Heart right ventricle (tissue), 16 donors: ENCODE measurements at regions not wholly inside any gene's neighbourhood (a gene's known extent, or its start where the extent isn't known, plus 50 kb on each side); places are given as distances from the start of the nearest gene placed in this dataset.

Source experiments
- ATAC-seq, 8 donors: fragments of 200-7000 bp; cut with Tn5 transposase; one replicate each; pipeline ENCODE4 v1.9.1; 2020; ENCODE audit warnings: mild to moderate bottlenecking in 8 of 8, moderate library complexity in 8 of 8, moderate number of reproducible peaks in 1 of 8
- DNase-seq, 2 donors: peaks; one replicate each; pipeline ENCODE4 v3.0.0-alpha.2; 2020
- H3K27ac ChIP-seq, 10 donors: fragments of 200-600 bp; sonication (generic) in 2 of 10; one replicate each; pipeline versions ENCODE4 v1.5.0 to v1.8.0; 2020 to 2022; ENCODE audit warnings: mild to moderate bottlenecking in 3 of 10
- H3K27me3 ChIP-seq, 7 donors: fragments of 200-600 bp; one replicate each; pipeline ENCODE4 v1.8.0; 2021 to 2022; ENCODE audit warnings: mild to moderate bottlenecking in 2 of 7
- H3K36me3 ChIP-seq, 9 donors: fragments of 200-600 bp; sonication (generic) in 1 of 9; one replicate each; pipeline versions ENCODE4 v1.5.0 to v1.8.0; 2020 to 2022; ENCODE audit warnings: mild to moderate bottlenecking in 2 of 9
- H3K4me1 ChIP-seq, 9 donors: fragments of 200-600 bp; sonication (generic) in 1 of 9; one replicate each; pipeline versions ENCODE4 v1.5.0 to v1.8.0; 2020 to 2022; ENCODE audit warnings: mild to moderate bottlenecking in 4 of 9
- H3K4me3 ChIP-seq, 10 donors: fragments of 200-600 bp; sonication (generic) in 2 of 10; one replicate each; pipeline versions ENCODE4 v1.5.0 to v1.8.0; 2020 to 2022; ENCODE audit warnings: mild to moderate bottlenecking in 7 of 10, moderate library complexity in 2 of 10
- H3K9me3 ChIP-seq, 11 donors: fragments of 200-600 bp in 10 of 11; sonication (generic) in 2 of 11; one replicate each; pipeline versions ENCODE4 v1.5.0 to v1.8.0; 2013 to 2022; ENCODE audit warnings: mild to moderate bottlenecking in 2 of 11, control low read depth in 1 of 11, moderate library complexity in 1 of 11
- WGBS, 2 donors: extraction: QIAGEN DNeasy Blood & Tissue Kit; methylation state at CpG; one replicate each; pipeline ENCODE4 v1.1.7; 2013; ENCODE audit warnings: inconsistent platforms in 1 of 2; 5-methylcytosine and 5-hydroxymethylcytosine counted together
- intact Hi-C, 10 donors: fragments of 100-400 bp; cut with DNase I; formaldehyde crosslinking; loops; one replicate each; pipeline versions ENCODE4 v1.11.1 to v1.14.2; 2022
- TF ChIP-seq, protein P1 (sequence below), 9 donors: fragments of 200-600 bp; sonication (generic) in 2 of 9; IDR thresholded peaks; one replicate each; pipeline versions ENCODE4 v1.5.0 to v1.8.0; 2021 to 2022; ENCODE audit warnings: antibody characterized with exemption in 9 of 9, mild to moderate bottlenecking in 5 of 9, moderate library complexity in 1 of 9
- donor health status: Arrhythmogenic right ventricular cardiomyopathy.
- donor health status: ischemic (EF 13 %, LVEDD 7.1; RV severe dilation, severe dysfunction).
- donor health status: healthy with polysubstance abuse.
- donor health status: DM: no; HTN: yes; CAD: no.
- donor health status: DM: no; HTN: no; CAD: no.
- donor health status: ischemic (EF 25% LVEDD 6.9; RV normal size, moderate dysfunction).
- donor health status: ischemic (EF 25% LVEDD 5.7; RV mildly dilated, moderate dysfunction).
- donor health status: healthy.
- donor health status: DM: yes; HTN: yes; CAD: no.
- donor health status: Ischemic cardiomyopathy.
- donor health status: ischemic (EF 35%, LVEDD 5.7; RV mildly dilated, moderate dysfunction).
- donor health status: nonischemic (EF 11% LVEDD 7.7; RV severe dilation, severe dysfunction).
- donor health status: DM: yes; HTN: yes; CAD: no.
- donor health status: PGD.
- donor health status: ischemic (EF 29% LVEDD 5.4; RV normal size, mild dysfunction).
- donor health status: nonischemic (EF 23%, LVEDD 6.1; RV moderate dilation, normal function).

DNA sequence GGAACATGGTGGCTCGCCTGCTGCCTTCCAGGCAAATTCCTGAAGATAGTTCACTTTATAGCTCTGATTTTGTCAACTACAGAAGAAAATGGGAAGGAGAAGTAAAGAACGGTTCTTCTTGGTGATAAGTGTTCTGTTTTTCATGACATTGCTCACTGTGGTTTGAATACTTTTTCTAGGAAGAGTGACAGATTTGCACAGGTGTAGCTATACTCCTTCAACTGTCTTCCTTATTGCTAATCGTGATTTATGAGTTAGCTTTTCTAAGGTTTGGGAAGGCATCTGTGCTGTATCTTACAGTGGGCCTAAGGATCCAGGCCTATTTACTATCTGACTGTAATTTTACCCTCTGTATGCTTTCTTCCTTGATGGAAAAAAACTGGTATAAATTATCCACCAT is 405.6 kb downstream of the NDFIP2 start:
- ATAC-seq (no peak), DNase-seq (no peak)
- Histone ChIP-seq H3K9me3 (peaks cover 0 to 2% (median 0%) of the 10 kb centered on the region in 11 donors), H3K4me3 (no peak overlapping the region), H3K36me3 (no peaks in the 10 kb centered on the region), H3K27ac (no peak overlapping the region), H3K27me3 (no peaks in the 10 kb centered on the region), H3K4me1 (no peaks in the 10 kb centered on the region)
- 61 to 89% methylated on average over 3 of the region's 3 CpGs for WGBS, 2 donors
- TF ChIP-seq, protein P1, sequence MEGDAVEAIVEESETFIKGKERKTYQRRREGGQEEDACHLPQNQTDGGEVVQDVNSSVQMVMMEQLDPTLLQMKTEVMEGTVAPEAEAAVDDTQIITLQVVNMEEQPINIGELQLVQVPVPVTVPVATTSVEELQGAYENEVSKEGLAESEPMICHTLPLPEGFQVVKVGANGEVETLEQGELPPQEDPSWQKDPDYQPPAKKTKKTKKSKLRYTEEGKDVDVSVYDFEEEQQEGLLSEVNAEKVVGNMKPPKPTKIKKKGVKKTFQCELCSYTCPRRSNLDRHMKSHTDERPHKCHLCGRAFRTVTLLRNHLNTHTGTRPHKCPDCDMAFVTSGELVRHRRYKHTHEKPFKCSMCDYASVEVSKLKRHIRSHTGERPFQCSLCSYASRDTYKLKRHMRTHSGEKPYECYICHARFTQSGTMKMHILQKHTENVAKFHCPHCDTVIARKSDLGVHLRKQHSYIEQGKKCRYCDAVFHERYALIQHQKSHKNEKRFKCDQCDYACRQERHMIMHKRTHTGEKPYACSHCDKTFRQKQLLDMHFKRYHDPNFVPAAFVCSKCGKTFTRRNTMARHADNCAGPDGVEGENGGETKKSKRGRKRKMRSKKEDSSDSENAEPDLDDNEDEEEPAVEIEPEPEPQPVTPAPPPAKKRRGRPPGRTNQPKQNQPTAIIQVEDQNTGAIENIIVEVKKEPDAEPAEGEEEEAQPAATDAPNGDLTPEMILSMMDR (IDR thresholded peaks at IDR 0.05): no peak
- intact Hi-C loops: no loop called here

DNA sequence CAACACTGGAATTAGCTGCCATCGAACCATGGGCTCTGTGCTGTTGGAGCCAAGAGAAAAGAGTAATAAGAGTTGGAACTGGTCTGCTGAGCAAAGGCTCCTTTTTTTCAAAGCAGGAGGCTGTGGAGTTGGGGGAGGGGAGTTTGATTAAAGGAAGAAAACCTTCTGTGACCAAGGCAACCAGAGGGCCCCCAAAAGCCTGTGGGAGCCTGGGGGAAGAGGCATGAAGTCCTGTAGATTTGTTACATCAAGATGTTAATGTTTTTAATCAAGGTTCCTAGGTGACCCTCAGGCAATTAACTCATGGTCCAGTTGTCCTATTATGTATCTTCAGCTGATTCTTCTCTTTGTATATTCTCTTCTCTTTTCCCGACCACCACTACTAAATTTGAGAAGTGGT is 403.9 kb downstream of the NDFIP2 start:
- intact Hi-C loops: no loop called here
- TF ChIP-seq, protein P1 (IDR thresholded peaks at IDR 0.05): no peak

DNA sequence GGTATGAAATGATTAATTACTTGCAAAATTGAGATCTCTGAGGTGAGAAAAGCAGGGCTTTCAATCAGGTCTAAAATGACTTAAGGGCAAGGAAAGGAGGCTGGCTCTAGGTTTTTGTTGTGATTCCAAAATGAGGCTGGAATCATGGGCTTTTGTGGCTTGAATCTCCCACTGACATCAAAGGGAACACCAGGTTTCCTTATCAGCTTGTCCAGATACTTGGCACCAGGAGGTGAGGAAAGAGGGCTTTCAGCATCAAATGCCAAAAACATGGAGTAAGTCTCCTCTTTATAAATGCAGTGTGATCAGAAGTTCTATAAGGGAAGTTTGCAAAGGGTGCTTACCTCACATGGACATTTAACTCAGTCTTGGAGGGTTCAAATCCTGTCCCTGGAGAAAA is 402.3 kb downstream of the NDFIP2 start:
- H3K4me3 ChIP-seq: no peak overlapping the region
- H3K4me1 ChIP-seq: no peaks in the 10 kb centered on the region
- TF ChIP-seq, protein P1 (IDR thresholded peaks at IDR 0.05): no peak
- H3K9me3 ChIP-seq: no peaks in the 10 kb centered on the region
- ATAC-seq (no peak), DNase-seq (no peak)
- no peaks in the 10 kb centered on the region for H3K27me3 ChIP-seq
- no peak overlapping the region for H3K27ac ChIP-seq
- intact Hi-C loops: no loop called here
- no peaks in the 10 kb centered on the region for H3K36me3 ChIP-seq

More for the DNA sequence above, 403.9 kb downstream of the NDFIP2 start:
- H3K4me1 ChIP-seq: no peaks in the 10 kb centered on the region
- no peak overlapping the region for H3K27ac ChIP-seq
- DNase-seq (no peak), ATAC-seq (no peak)
- no peak overlapping the region for H3K4me3 ChIP-seq
- no peaks in the 10 kb centered on the region for H3K27me3 ChIP-seq
- no peaks in the 10 kb centered on the region for H3K9me3 ChIP-seq
- no peaks in the 10 kb centered on the region for H3K36me3 ChIP-seq
- WGBS, 2 donors: 81 to 84% methylated on average over 2 of the region's 2 CpGs

- no peak overlapping the region for H3K27ac ChIP-seq
- DNase-seq (no peak), ATAC-seq (no peak)
- H3K4me1 ChIP-seq: no peaks in the 10 kb centered on the region
- TF ChIP-seq, protein P1 (IDR thresholded peaks at IDR 0.05): no peak
- H3K9me3 ChIP-seq: peaks cover 0 to 11% (median 0%) of the 10 kb centered on the region in 11 donors
- no peaks in the 10 kb centered on the region for H3K27me3 ChIP-seq
- H3K36me3 ChIP-seq: no peaks in the 10 kb centered on the region
- no peak overlapping the region for H3K4me3 ChIP-seq
- intact Hi-C loops: no loop called here
- 88 to 94% methylated on average over 2 of the region's 2 CpGs for WGBS, 2 donors
Observed at GRCh38 chr13:79880818-79881217, 399.9 kb downstream of the NDFIP2 start.
